KBM-7 (cell line): ENCODE measurements at regions not wholly inside any gene's neighbourhood (a gene's known extent, or its start where the extent isn't known, plus 50 kb on each side); places are given as distances from the start of the nearest gene placed in this dataset.
A peak's percentile ranks its signal among the peaks of the same experiment; 100 is the strongest.
"Not testable (repeated sequence)": the region's sequence is repeated elsewhere in the genome, so short reads cannot be mapped to it uniquely, and the experiment has no call there.

Source experiments
- DNase-seq: peaks from one replicate; pipeline ENCODE4 v3.0.0-alpha.2; 2015
- in situ Hi-C: fragments of 300-500 bp; cut with MboI; formaldehyde crosslinking; loops from 2 replicates; pipeline ENCODE4 v1.14.3; 2020; ENCODE audit warnings: low sequenced_read_pairs, low pct_unique_long_range_greater_than_20kb, mixed read lengths

GRCh38 chr3:177835917-177836316 is 638.6 kb upstream of the TBL1XR1 start:
- no peak for DNase-seq
- in situ Hi-C loops: no loop called here

GRCh38 chr3:177836671-177837070 is 639.4 kb upstream of the TBL1XR1 start:
- peak; percentile 47 for DNase-seq

GRCh38 chr3:177837951-177838655 is 640.8 kb upstream of the TBL1XR1 start:
- in situ Hi-C loops: no loop called here
- peak; percentile 24 for DNase-seq

More at GRCh38 chr3:177836671-177837070, 639.4 kb upstream of the TBL1XR1 start:
- in situ Hi-C loops: no loop called here

- in situ Hi-C loops: no loop called here
These were observed 641.6 kb upstream of the TBL1XR1 start for GRCh38 chr3:177838766-177839350.

GRCh38 chr3:177842302-177842701 is 645.0 kb upstream of the TBL1XR1 start:
- no peak for DNase-seq
- in situ Hi-C loops: no loop called here

More at GRCh38 chr3:177838766-177839350, 641.6 kb upstream of the TBL1XR1 start:
- no peak for DNase-seq

- DNase-seq: no peak
- in situ Hi-C loops: no loop called here
These were observed 645.8 kb upstream of the TBL1XR1 start for GRCh38 chr3:177842743-177843734.

GRCh38 chr3:177852001-177852807 is 654.9 kb upstream of the TBL1XR1 start:
- in situ Hi-C loops: no loop called here
- no peak for DNase-seq

- in situ Hi-C loops: no loop called here
- DNase-seq: no peak
These were observed 657.7 kb upstream of the TBL1XR1 start for GRCh38 chr3:177855021-177855420.

- DNase-seq: no peak
- in situ Hi-C loops: no loop called here
These were observed 662.9 kb upstream of the TBL1XR1 start for GRCh38 chr3:177860184-177860583.

- in situ Hi-C loops: no loop called here
- DNase-seq: no peak
These were observed 665.7 kb upstream of the TBL1XR1 start for GRCh38 chr3:177862962-177863491.

GRCh38 chr3:177871267-177871666 is 665.0 kb upstream of the KCNMB2 start:
- DNase-seq, in situ Hi-C loops: not testable (repeated sequence)

GRCh38 chr3:177878192-177878591 is 658.0 kb upstream of the KCNMB2 start:
- in situ Hi-C loops: no loop called here
- no peak for DNase-seq

- DNase-seq: no peak
- in situ Hi-C loops: no loop called here
These were observed 657.3 kb upstream of the KCNMB2 start for GRCh38 chr3:177878957-177879356.

GRCh38 chr3:177881351-177881750 is 654.9 kb upstream of the KCNMB2 start:
- in situ Hi-C loops: no loop called here
- DNase-seq: no peak

- DNase-seq: no peak
- in situ Hi-C loops: no loop called here
These were observed 654.0 kb upstream of the KCNMB2 start for GRCh38 chr3:177882124-177882648.

- no peak for DNase-seq
- in situ Hi-C loops: no loop called here
These were observed 653.1 kb upstream of the KCNMB2 start for GRCh38 chr3:177883091-177883490.

GRCh38 chr3:177883957-177884356 is 652.3 kb upstream of the KCNMB2 start:
- in situ Hi-C loops: no loop called here

GRCh38 chr3:177885063-177885462 is 651.2 kb upstream of the KCNMB2 start:
- no peak for DNase-seq
- in situ Hi-C loops: no loop called here

More at GRCh38 chr3:177883957-177884356, 652.3 kb upstream of the KCNMB2 start:
- DNase-seq: peak; percentile 31
